ENCODE measurements at regions not wholly inside any gene's neighbourhood (a gene's known extent, or its start where the extent isn't known, plus 50 kb on each side); places are given as distances from the start of the nearest gene placed in this dataset.

- H3K9me3 ChIP-seq (replicated peaks; ENCODE audit: insufficient read depth, low read length), result no peaks in the 10 kb centered on the region
- no peak overlapping the region for H3K4me2 ChIP-seq (ENCODE audit: low read depth, low read length)
- H3K9me2 ChIP-seq (replicated peaks; ENCODE audit: insufficient read depth, low read length), result no peaks in the 10 kb centered on the region
- no peak for DNase-seq
- no peaks in the 10 kb centered on the region for H4K20me1 ChIP-seq (ENCODE audit: insufficient read depth, low read length)
- H3F3A ChIP-seq (ENCODE audit: insufficient read depth, low read length), result no peaks in the 10 kb centered on the region
- no peak overlapping the region for H3K27ac ChIP-seq (ENCODE audit: low read length)
- H3K79me2 ChIP-seq (ENCODE audit: low read length), result no peaks in the 10 kb centered on the region
- H3K4me1 ChIP-seq (ENCODE audit: low read length), result no peaks in the 10 kb centered on the region
- no peaks in the 10 kb centered on the region for H3K27me3 ChIP-seq (replicated peaks; ENCODE audit: insufficient read depth, low read length)
- TF ChIP-seq, protein P1, sequence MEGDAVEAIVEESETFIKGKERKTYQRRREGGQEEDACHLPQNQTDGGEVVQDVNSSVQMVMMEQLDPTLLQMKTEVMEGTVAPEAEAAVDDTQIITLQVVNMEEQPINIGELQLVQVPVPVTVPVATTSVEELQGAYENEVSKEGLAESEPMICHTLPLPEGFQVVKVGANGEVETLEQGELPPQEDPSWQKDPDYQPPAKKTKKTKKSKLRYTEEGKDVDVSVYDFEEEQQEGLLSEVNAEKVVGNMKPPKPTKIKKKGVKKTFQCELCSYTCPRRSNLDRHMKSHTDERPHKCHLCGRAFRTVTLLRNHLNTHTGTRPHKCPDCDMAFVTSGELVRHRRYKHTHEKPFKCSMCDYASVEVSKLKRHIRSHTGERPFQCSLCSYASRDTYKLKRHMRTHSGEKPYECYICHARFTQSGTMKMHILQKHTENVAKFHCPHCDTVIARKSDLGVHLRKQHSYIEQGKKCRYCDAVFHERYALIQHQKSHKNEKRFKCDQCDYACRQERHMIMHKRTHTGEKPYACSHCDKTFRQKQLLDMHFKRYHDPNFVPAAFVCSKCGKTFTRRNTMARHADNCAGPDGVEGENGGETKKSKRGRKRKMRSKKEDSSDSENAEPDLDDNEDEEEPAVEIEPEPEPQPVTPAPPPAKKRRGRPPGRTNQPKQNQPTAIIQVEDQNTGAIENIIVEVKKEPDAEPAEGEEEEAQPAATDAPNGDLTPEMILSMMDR (IDR thresholded peaks at IDR 0.05; ENCODE audit: low read length), result no peak
- TF ChIP-seq EZH2phosphoT487 (IDR thresholded peaks at IDR 0.05; ENCODE audit: low read length) (no peak), EZH2 (optimal IDR thresholded peaks at IDR 0.05; ENCODE audit: low read depth, low read length) (no peak)
- no peak overlapping the region for H3K4me3 ChIP-seq (ENCODE audit: low read length)
- no peaks in the 10 kb centered on the region for H3K36me3 ChIP-seq (replicated peaks; ENCODE audit: insufficient read depth, low read length)
- no peak overlapping the region for H2AFZ ChIP-seq (ENCODE audit: low read length)
- H3K9ac ChIP-seq (ENCODE audit: low read length), result no peak overlapping the region
Observed at GRCh38 chr3:178428037-178428436, 108.2 kb upstream of the KCNMB2 start.

GRCh38 chr3:178434206-178434805 lies 101.9 kb upstream of the KCNMB2 start:
- H3K9me3 ChIP-seq (replicated peaks; ENCODE audit: insufficient read depth, low read length), result no peaks in the 10 kb centered on the region
- H3F3A ChIP-seq (ENCODE audit: insufficient read depth, low read length), result no peaks in the 10 kb centered on the region
- TF ChIP-seq EZH2 (optimal IDR thresholded peaks at IDR 0.05; ENCODE audit: low read depth, low read length) (no peak), EZH2phosphoT487 (IDR thresholded peaks at IDR 0.05; ENCODE audit: low read length) (no peak)
- TF ChIP-seq, protein P1 (IDR thresholded peaks at IDR 0.05; ENCODE audit: low read length), result peak; percentile 52
- no peak overlapping the region for H3K27ac ChIP-seq (ENCODE audit: low read length)
- H3K79me2 ChIP-seq (ENCODE audit: low read length), result no peaks in the 10 kb centered on the region
- no peaks in the 10 kb centered on the region for H4K20me1 ChIP-seq (ENCODE audit: insufficient read depth, low read length)
- DNase-seq, result peak; percentile 56
- no peaks in the 10 kb centered on the region for H3K9me2 ChIP-seq (replicated peaks; ENCODE audit: insufficient read depth, low read length)
- H3K36me3 ChIP-seq (replicated peaks; ENCODE audit: insufficient read depth, low read length), result no peaks in the 10 kb centered on the region
- H3K4me2 ChIP-seq (ENCODE audit: low read depth, low read length), result no peak overlapping the region
- H3K27me3 ChIP-seq (replicated peaks; ENCODE audit: insufficient read depth, low read length), result no peaks in the 10 kb centered on the region
- peaks cover 16% of the 10 kb centered on the region for H3K4me1 ChIP-seq (ENCODE audit: low read length)
- H3K4me3 ChIP-seq (ENCODE audit: low read length), result no peak overlapping the region
- H2AFZ ChIP-seq (ENCODE audit: low read length), result no peak overlapping the region
- H3K9ac ChIP-seq (ENCODE audit: low read length), result no peak overlapping the region

DNA sequence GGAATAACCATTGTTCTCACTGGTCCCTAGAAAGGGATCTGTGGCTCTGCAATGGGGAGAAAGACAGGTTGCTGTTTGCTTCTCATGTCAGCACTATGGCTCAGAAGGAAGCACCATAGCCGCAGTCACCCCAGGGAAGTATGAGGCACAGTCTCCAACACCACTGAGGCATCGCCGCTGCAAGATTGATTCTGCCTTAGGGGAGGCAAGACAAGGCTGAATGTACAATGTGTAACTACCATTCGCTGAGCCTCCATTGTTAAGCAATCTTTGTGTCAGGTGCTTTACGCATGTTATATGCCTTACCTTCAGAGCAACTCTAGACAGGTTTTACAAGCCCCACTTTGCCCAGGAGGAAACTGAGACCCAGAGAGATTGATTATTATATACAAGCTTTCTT lies 100.7 kb upstream of the KCNMB2 start:
- Histone ChIP-seq H2AFZ (ENCODE audit: low read length) (no peak overlapping the region), H3K27me3 (replicated peaks; ENCODE audit: insufficient read depth, low read length) (no peaks in the 10 kb centered on the region)
- no peak for TF ChIP-seq EZH2phosphoT487 (IDR thresholded peaks at IDR 0.05; ENCODE audit: low read length)
- no peak for TF ChIP-seq EZH2 (optimal IDR thresholded peaks at IDR 0.05; ENCODE audit: low read depth, low read length)
- TF ChIP-seq, protein P1 (IDR thresholded peaks at IDR 0.05; ENCODE audit: low read length), result 0 out of 2 replicates have a peak, but pooled peaks have one; percentile 2

More for the DNA sequence above, 100.7 kb upstream of the KCNMB2 start:
- no peaks in the 10 kb centered on the region for H3K9me2 ChIP-seq (replicated peaks; ENCODE audit: insufficient read depth, low read length)
- no peak overlapping the region for H3K27ac ChIP-seq (ENCODE audit: low read length)
- no peaks in the 10 kb centered on the region for H3F3A ChIP-seq (ENCODE audit: insufficient read depth, low read length)
- no peak overlapping the region for H3K9ac ChIP-seq (ENCODE audit: low read length)
- no peak for DNase-seq
- no peaks in the 10 kb centered on the region for H3K79me2 ChIP-seq (ENCODE audit: low read length)
- no peaks in the 10 kb centered on the region for H4K20me1 ChIP-seq (ENCODE audit: insufficient read depth, low read length)
- H3K4me1 ChIP-seq (ENCODE audit: low read length), result peaks cover 21% of the 10 kb centered on the region
- no peak overlapping the region for H3K4me3 ChIP-seq (ENCODE audit: low read length)
- no peaks in the 10 kb centered on the region for H3K9me3 ChIP-seq (replicated peaks; ENCODE audit: insufficient read depth, low read length)
- no peaks in the 10 kb centered on the region for H3K36me3 ChIP-seq (replicated peaks; ENCODE audit: insufficient read depth, low read length)
- H3K4me2 ChIP-seq (ENCODE audit: low read depth, low read length), result no peak overlapping the region

All from MM.1S (cell line).